Esophagus mucosa (tissue), 1 donor: ENCODE measurements at regions not wholly inside any gene's neighbourhood (a gene's known extent, or its start where the extent isn't known, plus 50 kb on each side); places are given as distances from the start of the nearest gene placed in this dataset.
"Not testable (repeated sequence)": the region's sequence is repeated elsewhere in the genome, so short reads cannot be mapped to it uniquely, and the experiment has no call there.

Experiments used
- ATAC-seq: fragments of 200-7000 bp; cut with Tn5 transposase; one replicate; pipeline ENCODE4 v1.9.1; 2020
- donor health status: DM: yes; HTN: yes; CAD: no.

GRCh38 chr5:124157320-124157719 is 589.1 kb downstream of the ZNF608 start:
- ATAC-seq: no peak

GRCh38 chr5:124156415-124156996 is 589.9 kb downstream of the ZNF608 start:
- no peak for ATAC-seq

DNA sequence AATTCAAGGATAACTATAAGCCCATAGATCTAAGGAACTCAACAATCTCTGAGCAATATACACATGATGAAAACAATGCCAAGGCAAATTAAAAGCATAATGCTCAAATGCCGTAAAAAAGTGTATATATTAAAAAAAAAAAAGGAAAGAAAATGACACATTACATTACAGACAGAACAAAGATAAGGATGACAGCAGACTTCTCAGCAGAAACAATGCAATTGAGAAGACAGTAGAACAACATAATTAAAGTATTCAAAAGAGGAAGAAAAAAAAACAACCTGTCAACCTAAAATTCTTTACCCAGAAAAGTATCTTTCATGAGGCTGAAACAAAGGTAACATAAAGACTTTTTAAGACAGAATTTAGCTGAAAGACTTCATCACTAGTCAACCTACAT is 591.7 kb downstream of the ZNF608 start:
- ATAC-seq: no peak

DNA sequence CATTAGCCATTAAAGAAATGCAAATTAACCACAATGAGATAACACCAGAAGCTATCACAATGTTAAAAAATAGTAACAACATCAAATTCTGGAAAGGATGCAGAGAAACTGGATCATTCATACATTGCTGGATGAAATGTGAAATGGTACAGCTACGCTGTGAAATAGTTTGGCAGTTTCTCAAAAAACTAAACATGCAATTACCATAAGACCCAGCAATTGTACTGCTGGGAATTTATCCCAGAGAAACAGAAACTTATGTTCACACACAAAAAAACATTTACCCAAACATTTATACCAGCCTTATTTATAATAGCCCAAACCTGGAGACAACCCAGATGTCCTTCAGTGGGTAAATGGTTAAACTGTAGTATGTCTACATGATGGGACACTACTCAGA is 592.9 kb downstream of the ZNF608 start:
- ATAC-seq: no peak

GRCh38 chr5:124148574-124148973 is 597.9 kb downstream of the ZNF608 start:
- no peak for ATAC-seq

DNA sequence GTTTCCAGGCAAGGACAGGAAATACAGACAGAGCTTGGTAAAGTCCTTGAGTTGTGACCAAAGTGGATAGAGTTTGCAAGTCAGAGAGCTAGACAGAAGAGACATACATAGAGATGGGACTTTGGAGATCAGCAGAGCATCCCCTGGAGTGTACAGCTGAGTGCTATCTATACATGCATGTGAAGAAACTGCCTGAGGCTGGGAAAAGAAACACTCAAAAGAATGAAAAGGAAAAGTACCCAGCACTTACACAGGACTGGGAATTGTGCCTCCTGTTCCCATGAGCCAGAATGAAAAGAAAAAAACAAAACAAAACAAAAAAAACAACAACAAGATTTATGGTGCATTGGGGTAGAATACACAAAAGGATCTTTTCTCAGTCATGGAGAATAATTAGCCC is 606.4 kb downstream of the ZNF608 start:
- ATAC-seq: no peak

- ATAC-seq: no peak
These were observed 607.0 kb downstream of the ZNF608 start for GRCh38 chr5:124139477-124139876.

GRCh38 chr5:124136609-124137008 is 609.8 kb downstream of the ZNF608 start:
- no peak for ATAC-seq

- ATAC-seq: no peak
These were observed 611.5 kb downstream of the ZNF608 start for GRCh38 chr5:124134941-124135340.

DNA sequence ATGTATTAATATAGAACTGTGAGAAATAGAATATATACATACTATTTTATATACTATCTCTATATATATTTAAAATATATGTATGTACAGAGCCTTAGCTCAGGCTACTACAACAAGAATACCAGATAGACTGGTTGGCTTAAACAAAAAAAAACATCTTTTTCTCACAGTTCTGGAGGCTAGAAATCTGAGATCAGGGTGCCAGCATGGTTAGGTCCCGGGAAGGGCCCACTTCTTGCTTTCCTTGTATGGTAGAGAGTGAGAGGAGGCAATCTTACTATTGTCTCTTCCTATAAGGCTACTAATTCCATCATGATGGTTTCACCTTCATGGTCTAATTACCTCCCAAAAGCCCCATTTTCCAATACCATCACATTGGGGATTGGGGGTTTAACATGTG is 613.0 kb downstream of the ZNF608 start:
- ATAC-seq: no peak

GRCh38 chr5:124132843-124133242 is 613.6 kb downstream of the ZNF608 start:
- peak; percentile 81 for ATAC-seq

DNA sequence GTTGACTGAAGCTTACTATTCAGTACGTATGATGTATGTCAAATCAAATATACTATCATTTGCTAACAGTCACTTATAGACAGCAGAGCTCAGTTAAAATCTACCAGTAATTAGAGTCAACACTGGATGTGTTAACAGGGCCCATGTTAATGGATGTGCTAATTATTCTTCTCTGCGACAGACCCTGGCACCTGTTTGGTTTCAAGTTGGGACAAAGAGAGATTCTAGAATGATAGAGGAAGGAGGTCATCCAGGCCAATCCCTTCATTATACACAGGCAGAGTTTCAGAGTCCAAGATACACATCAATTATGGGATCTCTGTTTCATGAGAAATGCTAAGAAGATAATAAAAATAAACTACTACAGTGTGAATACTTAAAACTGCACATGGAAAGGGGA is 615.0 kb downstream of the ZNF608 start:
- no peak for ATAC-seq

DNA sequence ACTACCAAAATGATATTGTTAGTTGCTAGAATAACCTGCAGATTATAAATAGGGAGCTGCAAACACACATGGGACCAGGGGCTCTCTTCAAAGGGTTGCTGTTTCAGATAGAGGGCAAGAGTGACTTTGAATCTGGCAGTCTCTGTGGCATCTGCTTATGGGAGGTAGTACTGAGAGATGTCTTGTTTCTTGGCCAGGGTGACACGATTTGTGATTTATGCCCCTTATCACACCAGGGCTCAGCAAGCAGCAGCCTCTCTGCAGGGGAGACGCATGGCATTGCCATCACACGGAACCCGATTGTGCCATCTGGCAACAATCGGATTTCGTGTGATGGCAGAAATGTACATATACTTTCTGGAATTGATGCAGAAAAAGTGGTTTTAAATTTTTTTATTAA is 615.6 kb downstream of the ZNF608 start:
- no peak for ATAC-seq

GRCh38 chr5:124128867-124129266 is 616.9 kb downstream of the CSNK1G3 start:
- ATAC-seq: no peak

DNA sequence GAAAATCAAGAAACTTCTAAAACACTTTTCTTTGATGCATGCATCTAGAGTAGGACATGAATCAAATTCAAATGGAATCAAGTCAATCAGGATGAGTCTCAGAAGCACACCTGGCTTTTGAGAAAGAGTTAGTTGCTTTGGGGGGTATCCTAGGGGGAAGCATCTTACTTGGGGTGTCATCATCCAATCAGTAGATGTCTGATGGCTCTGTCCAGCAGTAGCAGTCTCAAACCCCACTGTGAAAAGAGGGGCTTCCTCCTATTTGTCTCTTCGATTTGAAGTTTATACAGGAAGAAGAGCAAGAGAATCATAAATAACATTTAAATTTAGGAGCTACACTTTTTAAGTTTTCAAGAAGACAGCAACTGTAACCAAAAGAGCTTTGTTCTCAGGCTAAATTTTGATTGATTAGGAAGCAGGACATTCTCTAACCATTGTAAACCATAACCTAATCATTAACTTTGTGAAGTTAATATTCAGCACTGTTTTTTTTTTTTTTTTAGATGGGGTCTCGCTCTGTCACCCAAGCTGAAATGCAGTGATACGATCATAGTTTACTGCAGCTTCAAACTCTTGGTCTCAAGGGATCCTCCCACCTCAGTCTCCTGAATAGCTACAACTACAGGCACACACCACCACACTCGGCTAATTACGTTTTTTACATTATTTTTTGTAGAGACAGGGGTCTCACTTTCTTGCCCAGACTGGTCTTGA is 614.7 kb downstream of the CSNK1G3 start:
- ATAC-seq: no peak

DNA sequence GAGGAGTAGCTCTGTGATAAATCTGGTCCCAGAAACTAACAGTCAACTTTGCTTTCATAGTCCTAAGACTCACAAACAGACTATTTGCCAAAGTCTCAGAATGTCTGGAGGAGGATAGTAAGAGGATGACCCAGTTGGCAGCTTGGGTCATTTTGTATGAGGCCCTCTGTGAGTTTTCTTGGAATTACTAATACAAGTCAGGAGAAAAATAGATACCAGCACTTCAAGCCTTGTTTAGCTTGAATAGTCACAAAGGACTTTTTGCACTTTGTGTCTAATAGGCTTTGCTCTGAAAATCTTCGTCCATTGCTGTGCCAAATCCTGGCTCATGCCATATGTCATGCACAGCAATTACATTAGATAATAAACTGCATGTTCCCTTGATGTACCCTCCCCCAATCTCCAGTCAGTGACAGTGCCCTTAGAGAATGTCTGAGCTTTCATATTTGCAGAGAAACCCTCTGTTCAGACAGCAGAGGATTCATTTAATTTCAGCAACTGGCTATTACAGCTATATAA is 612.8 kb downstream of the CSNK1G3 start:
- no peak for ATAC-seq

- ATAC-seq: no peak
These were observed 609.2 kb downstream of the CSNK1G3 start for GRCh38 chr5:124121198-124121597.

DNA sequence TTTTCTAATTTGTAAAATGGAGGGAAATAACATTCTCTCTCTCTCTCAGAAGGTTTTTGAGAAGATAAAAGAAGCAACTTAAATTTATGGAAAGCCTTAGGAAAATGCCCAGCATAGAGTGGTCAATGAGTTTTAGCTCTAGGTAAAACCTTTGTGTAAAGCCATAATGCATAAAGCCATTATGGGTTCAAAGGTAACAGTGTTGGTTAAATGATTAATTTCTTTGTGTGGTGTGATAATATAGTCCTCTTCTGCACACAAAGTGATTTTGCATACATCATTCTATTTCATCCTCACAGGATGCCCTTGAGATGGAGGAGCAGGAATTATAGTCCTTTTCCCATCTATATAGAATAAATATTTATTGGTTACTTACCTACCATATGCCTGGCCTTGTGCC is 602.9 kb downstream of the CSNK1G3 start:
- no peak for ATAC-seq

GRCh38 chr5:124111886-124112285 is 599.9 kb downstream of the CSNK1G3 start:
- peak; percentile 52 for ATAC-seq

- ATAC-seq: no peak
These were observed 599.0 kb downstream of the CSNK1G3 start for GRCh38 chr5:124110942-124111341.

- ATAC-seq: no peak
These were observed 593.3 kb downstream of the CSNK1G3 start for GRCh38 chr5:124105326-124105725.

DNA sequence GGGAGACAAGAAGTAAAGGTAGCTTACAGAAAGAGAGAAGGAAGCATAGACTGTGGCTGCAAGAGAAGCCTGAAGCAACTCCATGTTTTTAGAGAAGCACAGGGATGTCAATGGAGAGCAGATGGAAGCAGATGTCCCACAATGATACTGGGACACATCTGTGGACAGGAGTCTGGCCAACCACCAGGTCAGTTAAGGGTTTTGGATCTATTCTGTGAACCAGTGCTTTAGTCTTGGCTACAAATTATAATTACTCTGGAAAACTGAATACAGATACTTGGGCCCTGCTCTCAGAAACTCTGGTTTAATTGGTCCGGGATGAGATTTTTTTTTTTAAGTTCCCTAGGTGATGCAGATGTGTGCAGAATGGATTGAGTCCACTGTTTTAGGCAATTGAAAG is 592.8 kb downstream of the CSNK1G3 start:
- no peak for ATAC-seq

DNA sequence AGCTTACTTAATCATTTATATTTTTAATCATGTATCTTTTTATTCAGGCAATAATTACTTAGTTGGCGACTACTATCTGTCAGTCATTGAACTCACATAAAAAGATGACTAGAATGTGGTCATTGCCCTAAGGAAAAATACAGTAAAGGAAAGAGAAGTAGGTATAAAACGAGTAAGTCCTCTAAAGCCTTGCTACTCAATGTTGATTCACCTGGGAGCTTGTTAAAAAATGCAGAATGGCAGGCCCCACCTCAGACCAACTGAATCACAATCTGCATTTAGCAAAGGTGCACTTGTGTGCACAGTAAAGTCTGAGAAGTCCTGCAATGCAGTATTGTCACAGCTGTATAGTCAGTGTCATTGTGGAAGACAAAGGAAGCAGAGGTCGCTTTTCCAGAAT is 592.4 kb downstream of the CSNK1G3 start:
- peak; percentile 95 for ATAC-seq

GRCh38 chr5:124103671-124104070 is 591.7 kb downstream of the CSNK1G3 start:
- ATAC-seq: peak; percentile 65

GRCh38 chr5:124103056-124103455 is 591.1 kb downstream of the CSNK1G3 start:
- not testable (repeated sequence) for ATAC-seq
